Fibroblast of villous mesenchyme (primary cell): ENCODE measurements at regions not wholly inside any gene's neighbourhood (a gene's known extent, or its start where the extent isn't known, plus 50 kb on each side); places are given as distances from the start of the nearest gene placed in this dataset.

ENCODE experiments used
- DNase-seq: peaks from one replicate; pipeline ENCODE4 v3.0.0-alpha.2; 2010; ENCODE audit warnings: low read depth
- H3K4me3 ChIP-seq: 2 replicates; pipeline ENCODE4 v1.5.1; 2011; ENCODE audit warnings: low read depth, mild to moderate bottlenecking, low read length
- CTCF ChIP-seq: IDR thresholded peaks from 2 replicates; pipeline ENCODE4 v1.5.1; 2012; ENCODE audit warnings: low read depth, mild to moderate bottlenecking, low read length; ENCODE audit not compliant: insufficient read depth

- DNase-seq = no peak
- no peak for TF ChIP-seq CTCF
- H3K4me3 ChIP-seq = no peak overlapping the region
Measured at GRCh38 chr6:98648211-98648914, 186.0 kb upstream of the POU3F2 start.

DNA sequence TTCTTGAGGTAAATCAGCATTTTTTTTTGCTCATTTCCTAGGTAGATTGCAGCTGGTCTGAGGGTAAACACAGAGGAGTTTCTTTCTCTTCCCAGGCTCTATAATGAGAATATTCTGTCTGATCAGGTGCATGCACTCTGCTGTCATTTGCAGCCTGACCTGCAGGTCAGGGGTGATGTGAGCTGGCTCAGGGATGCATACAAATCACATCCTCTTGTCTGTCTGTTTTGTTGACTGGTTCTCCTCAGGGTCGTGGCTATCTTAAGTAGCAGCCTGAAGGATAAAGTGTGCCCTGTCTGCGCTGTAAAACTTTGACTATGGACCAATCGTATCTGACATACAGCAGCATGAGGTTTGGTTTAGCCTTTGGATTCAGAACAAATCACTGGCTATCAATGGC lies 183.4 kb upstream of the POU3F2 start:
- TF ChIP-seq CTCF = no peak
- DNase-seq = no peak
- H3K4me3 ChIP-seq = no peak overlapping the region

GRCh38 chr6:98653179-98653578 lies 181.2 kb upstream of the POU3F2 start:
- H3K4me3 ChIP-seq = no peak overlapping the region
- no peak for DNase-seq
- no peak for TF ChIP-seq CTCF

DNA sequence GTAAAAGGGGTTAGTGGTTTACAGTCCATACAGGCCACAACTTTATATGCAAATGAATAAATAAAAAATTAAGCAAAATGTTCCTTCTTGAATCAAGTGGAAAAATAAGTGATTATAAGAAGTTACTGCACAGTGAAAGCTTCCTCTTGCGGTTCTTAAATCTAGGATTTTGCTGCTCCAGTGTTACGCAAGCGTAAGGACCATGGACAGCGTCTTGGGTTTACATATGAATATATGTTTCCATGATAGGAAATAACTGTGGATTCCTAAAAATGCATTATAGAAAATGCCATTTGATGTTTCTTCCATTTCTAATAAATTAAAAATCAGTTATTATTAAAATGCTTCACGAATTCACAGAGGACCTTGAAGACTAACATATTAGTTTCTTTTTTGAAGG lies 176.6 kb upstream of the POU3F2 start:
- no peak for TF ChIP-seq CTCF
- no peak overlapping the region for H3K4me3 ChIP-seq
- DNase-seq = peak; percentile 33

DNA sequence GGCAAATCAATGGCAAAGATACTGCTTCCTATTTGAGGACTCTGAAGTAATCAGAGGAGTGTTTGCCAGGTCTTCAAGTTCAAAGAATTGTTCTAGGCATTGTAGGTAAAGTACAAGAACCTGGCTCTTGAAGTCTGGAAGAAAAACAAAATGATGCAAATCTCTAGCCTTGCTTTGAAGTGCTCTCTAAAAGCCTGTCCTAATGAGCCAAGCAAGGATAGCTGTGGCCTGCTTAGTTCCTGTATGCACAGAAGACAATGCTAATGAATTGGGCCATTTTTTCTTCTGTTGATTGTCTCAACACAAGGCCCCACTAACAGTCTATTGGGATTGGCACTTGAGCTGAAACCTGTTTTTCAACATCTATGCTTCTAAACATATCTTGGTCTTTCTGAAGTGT lies 165.0 kb upstream of the POU3F2 start:
- DNase-seq = no peak
- no peak for TF ChIP-seq CTCF
- H3K4me3 ChIP-seq = no peak overlapping the region

DNA sequence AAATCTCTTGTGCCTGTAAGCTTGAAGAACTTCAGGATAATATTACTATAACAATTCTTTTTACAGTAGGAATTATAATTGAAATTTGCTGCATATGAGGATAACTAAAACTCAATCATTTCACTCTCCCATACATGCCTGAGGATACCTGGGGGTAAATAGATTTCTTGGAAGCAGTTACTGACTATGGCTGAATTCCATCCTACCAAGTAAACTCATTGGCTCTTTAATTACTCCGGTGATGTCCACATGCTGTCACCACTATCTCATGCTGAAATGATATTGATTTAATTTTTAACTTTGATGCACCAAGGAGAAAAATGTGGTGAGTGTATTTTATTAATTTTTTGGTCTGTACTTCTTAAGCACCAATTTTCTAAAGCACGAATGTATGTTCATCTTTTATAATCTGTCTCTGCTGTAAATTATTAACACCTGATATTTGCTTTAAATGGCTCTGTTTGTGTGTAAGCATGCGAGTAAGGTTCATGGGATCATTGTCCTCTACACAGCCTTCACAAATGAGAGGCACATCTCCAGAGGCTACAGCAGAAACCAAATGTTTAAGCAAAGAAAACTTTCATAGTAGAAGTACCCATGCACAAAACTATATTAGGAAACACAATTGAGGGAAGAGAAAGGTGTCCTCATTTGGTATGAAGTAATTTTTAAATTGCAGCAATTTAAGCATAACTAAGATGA lies 164.2 kb upstream of the POU3F2 start:
- no peak for DNase-seq
- H3K4me3 ChIP-seq = no peak overlapping the region
- no peak for TF ChIP-seq CTCF
